Astrocyte of the cerebellum (primary cell): ENCODE measurements at regions not wholly inside any gene's neighbourhood (a gene's known extent, or its start where the extent isn't known, plus 50 kb on each side); places are given as distances from the start of the nearest gene placed in this dataset.

ENCODE experiments used
- DNase-seq: peaks from one replicate; pipeline ENCODE4 v3.0.0-alpha.2; 2011; ENCODE audit warnings: low read depth
- H3K4me3 ChIP-seq: 2 replicates; pipeline ENCODE4 v1.5.1; 2011; ENCODE audit warnings: mild to moderate bottlenecking, low read depth, low read length, moderate library complexity
- in situ Hi-C: cut with HindIII; loops from 2 replicates; pipeline ENCODE4 v1.10.0; 2017; ENCODE audit warnings: low sequenced_read_pairs
- TF ChIP-seq, protein P1 (sequence below): IDR thresholded peaks from 2 replicates; pipeline ENCODE4 v1.5.1; 2012; ENCODE audit warnings: low read length, low read depth, moderate library complexity, mild to moderate bottlenecking; ENCODE audit errors: missing control alignments

- TF ChIP-seq, protein P1, sequence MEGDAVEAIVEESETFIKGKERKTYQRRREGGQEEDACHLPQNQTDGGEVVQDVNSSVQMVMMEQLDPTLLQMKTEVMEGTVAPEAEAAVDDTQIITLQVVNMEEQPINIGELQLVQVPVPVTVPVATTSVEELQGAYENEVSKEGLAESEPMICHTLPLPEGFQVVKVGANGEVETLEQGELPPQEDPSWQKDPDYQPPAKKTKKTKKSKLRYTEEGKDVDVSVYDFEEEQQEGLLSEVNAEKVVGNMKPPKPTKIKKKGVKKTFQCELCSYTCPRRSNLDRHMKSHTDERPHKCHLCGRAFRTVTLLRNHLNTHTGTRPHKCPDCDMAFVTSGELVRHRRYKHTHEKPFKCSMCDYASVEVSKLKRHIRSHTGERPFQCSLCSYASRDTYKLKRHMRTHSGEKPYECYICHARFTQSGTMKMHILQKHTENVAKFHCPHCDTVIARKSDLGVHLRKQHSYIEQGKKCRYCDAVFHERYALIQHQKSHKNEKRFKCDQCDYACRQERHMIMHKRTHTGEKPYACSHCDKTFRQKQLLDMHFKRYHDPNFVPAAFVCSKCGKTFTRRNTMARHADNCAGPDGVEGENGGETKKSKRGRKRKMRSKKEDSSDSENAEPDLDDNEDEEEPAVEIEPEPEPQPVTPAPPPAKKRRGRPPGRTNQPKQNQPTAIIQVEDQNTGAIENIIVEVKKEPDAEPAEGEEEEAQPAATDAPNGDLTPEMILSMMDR = no peak
- H3K4me3 ChIP-seq = no peak overlapping the region
- DNase-seq = no peak
- in situ Hi-C loops = no loop called here
Observed at GRCh38 chr7:131148708-131149428, 178.8 kb upstream of the MKLN1 start.

GRCh38 chr7:131149429-131149773 is 178.3 kb upstream of the MKLN1 start:
- no peak overlapping the region for H3K4me3 ChIP-seq
- TF ChIP-seq, protein P1 = no peak
- DNase-seq = no peak
- in situ Hi-C loops = no loop called here

DNA sequence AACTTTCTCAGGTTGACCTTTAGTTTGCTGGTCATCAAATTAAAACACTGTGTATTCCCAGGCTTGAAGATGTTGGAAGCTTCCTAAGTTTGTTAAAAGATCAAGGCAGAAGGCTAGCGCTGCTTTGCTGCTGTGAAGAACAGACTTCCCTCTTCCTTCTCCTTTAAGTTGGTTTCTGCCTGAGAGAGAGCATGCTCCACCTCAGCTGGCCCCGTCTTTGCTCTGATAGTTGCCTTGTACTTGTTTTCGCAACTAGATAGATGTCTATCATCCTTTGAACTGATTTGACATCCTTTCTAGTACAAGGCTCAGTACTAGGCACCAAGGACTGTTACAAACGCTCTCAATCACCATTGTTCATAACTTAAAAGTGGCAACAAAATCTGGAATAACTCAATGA is 177.8 kb upstream of the MKLN1 start:
- TF ChIP-seq, protein P1 = no peak
- no peak for DNase-seq
- in situ Hi-C loops = no loop called here
- no peak overlapping the region for H3K4me3 ChIP-seq

DNA sequence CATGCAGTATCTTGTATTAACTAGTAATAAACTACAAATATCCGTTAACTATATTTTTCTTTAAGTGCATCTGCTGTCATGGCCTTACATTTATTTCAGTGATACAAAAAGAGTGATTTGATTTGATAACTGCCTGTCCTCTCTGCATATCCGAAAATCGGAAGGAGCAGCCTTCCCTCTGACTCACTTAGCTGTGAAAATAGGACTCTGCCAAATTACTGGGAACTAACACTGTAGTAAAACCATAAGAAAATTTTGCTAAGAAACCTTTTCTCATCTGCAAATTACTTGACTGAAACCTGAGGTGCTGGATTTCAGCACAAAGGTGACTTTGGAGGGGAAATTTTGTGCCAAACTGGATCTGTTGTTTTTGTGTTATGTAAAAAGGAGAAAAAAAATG is 176.6 kb upstream of the MKLN1 start:
- TF ChIP-seq, protein P1 = no peak
- H3K4me3 ChIP-seq = no peak overlapping the region
- in situ Hi-C loops = no loop called here
- DNase-seq = no peak

DNA sequence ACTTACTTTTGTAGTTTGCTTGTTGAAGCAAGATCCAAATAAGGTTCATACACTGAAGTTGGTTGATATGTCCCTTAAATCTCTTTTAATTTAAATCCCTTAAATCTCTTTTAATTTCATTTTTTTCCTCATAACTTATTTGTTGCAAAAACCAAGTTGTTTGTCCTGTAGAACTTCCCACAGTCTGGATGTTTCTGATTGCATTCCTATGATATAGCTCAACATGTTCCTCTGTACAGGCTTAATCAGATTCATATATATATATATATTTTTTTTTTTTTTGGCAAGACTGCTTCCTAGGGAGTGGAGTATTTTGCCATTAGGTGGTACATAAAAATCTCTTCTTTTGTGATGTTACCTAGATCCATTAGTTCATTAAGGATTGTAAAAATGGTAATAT is 174.9 kb upstream of the MKLN1 start:
- no peak for DNase-seq
- TF ChIP-seq, protein P1 = no peak
- in situ Hi-C loops = no loop called here
- no peak overlapping the region for H3K4me3 ChIP-seq

DNA sequence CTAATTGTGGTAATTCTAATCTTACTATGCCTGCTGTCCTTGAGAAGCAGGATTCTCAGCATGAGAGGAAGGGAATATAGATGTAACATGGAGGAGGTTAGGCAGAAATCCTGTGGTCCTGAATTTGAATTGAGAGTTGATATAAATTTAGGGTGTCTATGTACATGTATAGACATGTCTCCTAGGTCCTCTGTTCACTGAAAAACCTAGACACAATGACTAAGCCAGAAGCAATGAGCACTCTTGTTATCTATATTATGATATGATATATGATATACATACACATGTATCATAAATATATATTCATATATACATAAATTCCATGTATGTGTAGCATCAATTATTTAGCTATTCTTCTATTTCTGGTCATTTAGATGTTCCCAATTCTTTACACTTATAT is 173.3 kb upstream of the MKLN1 start:
- TF ChIP-seq, protein P1 = no peak
- no peak overlapping the region for H3K4me3 ChIP-seq
- in situ Hi-C loops = no loop called here
- DNase-seq = no peak
